Peyer's patch (tissue), 4 donors: ENCODE measurements at regions not wholly inside any gene's neighbourhood (a gene's known extent, or its start where the extent isn't known, plus 50 kb on each side); places are given as distances from the start of the nearest gene placed in this dataset.

Experiments used
- CTCF ChIP-seq, 6 experiments: fragments of 450-650 bp in 4 of 6; fragments of 200-600 bp in 2 of 6; sonication (generic) in 1 of 6; IDR thresholded peaks; one replicate each; pipeline ENCODE4 v1.5.1; 2017 to 2019; ENCODE audit warnings: antibody characterized with exemption in 6 of 6, mild to moderate bottlenecking in 3 of 6, moderate library complexity in 1 of 6
- POLR2A ChIP-seq, 2 donors: fragments of 450-650 bp; IDR thresholded peaks; one replicate each; pipeline ENCODE4 v1.5.1; 2017; ENCODE audit warnings: antibody characterized with exemption in 2 of 2, mild to moderate bottlenecking in 2 of 2, moderate library complexity in 2 of 2

DNA sequence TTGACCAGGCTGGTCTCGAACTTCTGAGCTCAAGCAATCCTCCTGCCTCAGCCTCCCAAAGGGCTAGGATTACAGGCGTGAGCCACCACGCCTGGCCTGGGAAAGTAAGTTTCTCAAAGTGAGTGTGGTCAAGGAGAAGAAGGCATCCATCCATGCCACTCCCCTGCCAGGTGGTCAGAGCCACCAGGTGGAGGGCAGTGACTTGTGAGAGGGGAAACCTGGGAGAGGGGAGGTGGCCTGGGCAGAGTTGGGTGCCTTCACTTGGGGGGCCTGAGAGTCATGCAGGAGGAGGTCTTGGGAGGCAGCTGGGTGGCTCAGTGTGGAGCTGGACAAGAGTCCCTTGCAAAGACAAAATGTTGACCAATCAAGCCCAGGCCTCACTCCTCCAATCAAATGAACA is 470.0 kb downstream of the MATN1 start:
- no peak for TF ChIP-seq CTCF (IDR thresholded peaks at IDR 0.05)
- no peak for TF ChIP-seq POLR2A (IDR thresholded peaks at IDR 0.05)
